A549 (cell line): ENCODE measurements at regions not wholly inside any gene's neighbourhood (a gene's known extent, or its start where the extent isn't known, plus 50 kb on each side); places are given as distances from the start of the nearest gene placed in this dataset.

Experiments
- ATAC-seq, 2 experiments: fragments of 200-7000 bp in 1 of 2; fragments of >200 bp in 1 of 2; cut with Nextera tagmentation in 1 of 2; cut with Tn5 transposase in 1 of 2; 3 replicates each; pipeline versions ENCODE4 v1.8.0 to v1.9.1; 2018 to 2020; ENCODE audit warnings: mild to moderate bottlenecking in 1 of 2, moderate library complexity in 1 of 2
- CTCF ChIA-PET: fragments of 300-600 bp; sonication (Branson Sonifier 250); formaldehyde crosslinking; extraction: SDS; loops from one replicate; lab custom pipeline; 2021; ENCODE audit warnings: antibody characterized with exemption, inconsistent platforms; lab: Yijun Ruan, JAX
- POLR2A ChIA-PET: fragments of 350-600 bp; formaldehyde crosslinking; extraction: SDS; loops from one replicate; lab custom pipeline; 2021; ENCODE audit warnings: antibody characterized with exemption, inconsistent platforms; lab: Yijun Ruan, JAX
- DNase-seq, 2 experiments: peaks; one replicate each; pipeline versions ENCODE4 v3.0.0 to v3.0.0-alpha.2; 2011 to 2016; ENCODE audit warnings: low read depth in 1 of 2, low spot score in 1 of 2
- FAIRE-seq: peaks from 2 replicates; lab custom pipeline; 2011; peaks lifted over from hg19 to GRCh38; lab: Jason Lieb, UNC
- H3K27ac ChIP-seq, 2 experiments: fragments of >200 bp; sonication (Bioruptor Twin); formaldehyde crosslinking; 3 replicates each; pipeline ENCODE4 v1.5.1; 2016 to 2017
- H3K4me1 ChIP-seq: fragments of >200 bp; sonication (Bioruptor Twin); formaldehyde crosslinking; 3 replicates; pipeline ENCODE4 v1.6.1; 2016
- H3K4me2 ChIP-seq: fragments of >200 bp; sonication (Bioruptor Twin); formaldehyde crosslinking; 3 replicates; pipeline ENCODE4 v1.6.1; 2016
- H3K4me3 ChIP-seq: fragments of >200 bp; sonication (Bioruptor Twin); formaldehyde crosslinking; 3 replicates; pipeline ENCODE4 v1.5.1; 2016
- H3K9me3 ChIP-seq: fragments of >200 bp; sonication (Bioruptor Twin); formaldehyde crosslinking; 3 replicates; pipeline ENCODE4 v1.6.1; 2016
- BCL3 ChIP-seq: fragments of >200 bp; sonication (Bioruptor Twin); formaldehyde crosslinking; IDR thresholded peaks from 3 replicates; pipeline ENCODE4 v1.6.1; 2016
- BHLHE40 ChIP-seq: IDR thresholded peaks from 2 replicates; pipeline ENCODE4 v1.6.1; 2012; ENCODE audit warnings: low read depth, low read length, inconsistent platforms
- CBX8 ChIP-seq: fragments of 200-600 bp; sonication (generic); IDR thresholded peaks from 2 replicates; pipeline ENCODE4 v1.6.1; 2016
- CTCF ChIP-seq: fragments of >200 bp; sonication (Bioruptor Twin); formaldehyde crosslinking; IDR thresholded peaks from 3 replicates; pipeline ENCODE4 v1.5.1; 2016
- EHF ChIP-seq: fragments of 250-450 bp; sonication (Bioruptor Pico); IDR thresholded peaks from 2 replicates; pipeline ENCODE4 v1.5.0; 2020; ENCODE audit warnings: mild to moderate bottlenecking
- EHMT2 ChIP-seq: fragments of 200-600 bp; sonication (generic); IDR thresholded peaks from 2 replicates; pipeline ENCODE4 v1.6.1; 2016; ENCODE audit warnings: antibody characterized with exemption, low read depth, mild to moderate bottlenecking, moderate library complexity
- FOXS1 ChIP-seq: fragments of 250-450 bp; sonication (Bioruptor Pico); IDR thresholded peaks from 2 replicates; pipeline ENCODE4 v1.5.0; 2020; ENCODE audit warnings: mild to moderate bottlenecking, moderate library complexity
- GATA3 ChIP-seq: IDR thresholded peaks from 2 replicates; pipeline ENCODE4 v1.6.1; 2012; ENCODE audit warnings: borderline replicate concordance
- HES2 ChIP-seq: fragments of >200 bp; sonication (Bioruptor Twin); formaldehyde crosslinking; IDR thresholded peaks from 2 replicates; pipeline ENCODE4 v1.6.1; 2016
- HEYL ChIP-seq: fragments of 250-450 bp; sonication (Bioruptor Pico); IDR thresholded peaks from 2 replicates; pipeline ENCODE4 v1.8.0; 2021; ENCODE audit warnings: mild to moderate bottlenecking, moderate library complexity
- KDM5A ChIP-seq: fragments of 200-600 bp; sonication (generic); IDR thresholded peaks from 2 replicates; pipeline ENCODE4 v1.6.1; 2016; ENCODE audit warnings: antibody characterized with exemption, mild to moderate bottlenecking
- MAX ChIP-seq: IDR thresholded peaks from 2 replicates; pipeline ENCODE4 v1.6.1; 2012
- MAZ ChIP-seq: fragments of 150-350 bp; IDR thresholded peaks from 2 replicates; pipeline ENCODE4 v1.6.1; 2014; ENCODE audit warnings: antibody characterized with exemption, low read depth, low read length, borderline replicate concordance
- POLR2AphosphoS2 ChIP-seq: conservative IDR thresholded peaks from 2 replicates; pipeline ENCODE4 v1.6.1; 2012; ENCODE audit warnings: low read length, improper control_type of control experiment, inconsistent platforms
- RAD21 ChIP-seq, 2 experiments: fragments of >200 bp in 1 of 2; sonication (Bioruptor Twin) in 1 of 2; formaldehyde crosslinking in 1 of 2; IDR thresholded peaks in 1 of 2; conservative IDR thresholded peaks in 1 of 2; 2 replicates in 1 of 2; 3 replicates in 1 of 2; pipeline ENCODE4 v1.6.1; 2012 to 2018; ENCODE audit warnings: inconsistent platforms in 1 of 2
- RARB ChIP-seq: fragments of 250-450 bp; sonication (Bioruptor Pico); IDR thresholded peaks from 2 replicates; pipeline ENCODE4 v1.8.0; 2021; ENCODE audit warnings: mild to moderate bottlenecking, moderate library complexity
- RFX5 ChIP-seq: fragments of 450-650 bp; IDR thresholded peaks from 2 replicates; pipeline ENCODE4 v1.7.1; 2014; ENCODE audit warnings: antibody characterized with exemption, mild to moderate bottlenecking, moderate library complexity
- SMC3 ChIP-seq: fragments of >200 bp; sonication (Bioruptor Twin); formaldehyde crosslinking; IDR thresholded peaks from 3 replicates; pipeline ENCODE4 v1.6.1; 2018; ENCODE audit warnings: inconsistent platforms
- USF2 ChIP-seq: fragments of 450-650 bp; IDR thresholded peaks from 2 replicates; pipeline ENCODE4 v1.6.1; 2014; ENCODE audit warnings: antibody characterized with exemption
- ZFP36 ChIP-seq: fragments of 450-650 bp; IDR thresholded peaks from 2 replicates; pipeline ENCODE4 v1.6.1; 2014; ENCODE audit warnings: borderline replicate concordance; ENCODE audit not compliant: partially characterized antibody
- ZNF302 ChIP-seq: fragments of 250-450 bp; sonication (Bioruptor Pico); IDR thresholded peaks from 2 replicates; pipeline ENCODE4 v1.9.0; 2021; ENCODE audit warnings: inconsistent platforms, mild to moderate bottlenecking, moderate library complexity
- ZSCAN20 ChIP-seq: fragments of 250-450 bp; sonication (Bioruptor Pico); IDR thresholded peaks from 2 replicates; pipeline ENCODE4 v1.8.0; 2022; ENCODE audit warnings: mild to moderate bottlenecking, moderate library complexity
- WGBS: methylation state at CpG from one replicate; pipeline ENCODE4 v1.1.6; 2017; ENCODE audit errors: missing lambda C conversion rate; 5-methylcytosine and 5-hydroxymethylcytosine counted together

GRCh38 chr7:47183862-47184590 lies 397.9 kb downstream of the TNS3 start (continued):
- TF ChIP-seq RFX5, result no peak
- no peak for TF ChIP-seq HEYL (CRISPR knock-in tag)
- TF ChIP-seq ZNF302 (CRISPR knock-in tag), result no peak
- no peak for TF ChIP-seq HES2
- TF ChIP-seq MAX, result no peak
- no peak for TF ChIP-seq ZSCAN20 (CRISPR knock-in tag)
- no peak for TF ChIP-seq POLR2AphosphoS2

GRCh38 chr7:47181746-47182361 lies 400.1 kb downstream of the TNS3 start:
- H3K9me3 ChIP-seq, result peaks cover 8% of the 10 kb centered on the region
- no peak for ATAC-seq
- ChIA-PET CTCF (interaction anchor here (0.6 to 15.6 kb wide), 19 partner anchors 8 to 1328 kb away, joined by 3 to 242 read pairs (median 4); partner anchors contain the start of genes IGFBP1 and IGFBP3), POLR2A (no interaction called here)
- H3K4me1 ChIP-seq, result peaks cover 6% of the 10 kb centered on the region; the same call in 2 of the 3 replicates
- TF ChIP-seq RARB (CRISPR knock-in tag), result no peak
- TF ChIP-seq MAX, result no peak
- no peak for TF ChIP-seq EHF (CRISPR knock-in tag)
- TF ChIP-seq MAZ, result no peak
- TF ChIP-seq GATA3, result no peak
- TF ChIP-seq CBX8, result no peak
- no peak for TF ChIP-seq RAD21 (conservative IDR thresholded peaks at IDR 0.05 in 1 of 2, IDR thresholded peaks at IDR 0.05 in 1 of 2)
- no peak for TF ChIP-seq ZFP36
- TF ChIP-seq BHLHE40, result no peak
- no peak for TF ChIP-seq FOXS1 (CRISPR knock-in tag)
- TF ChIP-seq EHMT2, result no peak
- H3K4me3 ChIP-seq, result no peak overlapping the region
- WGBS, result 50% methylated on average over 4 of the region's 4 CpGs
- FAIRE-seq, result no peak
- H3K4me2 ChIP-seq, result no peak overlapping the region
- DNase-seq, result no peak
- no peak overlapping the region for H3K27ac ChIP-seq

- Histone ChIP-seq H3K27ac (no peak overlapping the region), H3K4me2 (no peak overlapping the region), H3K9me3 (peaks cover 14% of the 10 kb centered on the region), H3K4me3 (no peak overlapping the region), H3K4me1 (peaks cover 6% of the 10 kb centered on the region; the same call in 2 of the 3 replicates)
- CTCF ChIA-PET, result interaction anchor here (0.6 to 15.6 kb wide), 28 partner anchors 8 to 1530 kb away, joined by 3 to 242 read pairs (median 4); partner anchors contain the start of genes IGFBP1 and IGFBP3
- WGBS, result 41% methylated on average over 3 of the region's 3 CpGs
- TF ChIP-seq RAD21 (conservative IDR thresholded peaks at IDR 0.05 in 1 of 2, IDR thresholded peaks at IDR 0.05 in 1 of 2) (0 out of 5 replicates have a peak, but pooled peaks of 1 of the 2 experiments have one; percentile 6), KDM5A (no peak)
- ATAC-seq, result peak in 1 of 2 experiments; percentile 59; a peak in 3 of 6 replicates
- FAIRE-seq, result no peak
- no peak for DNase-seq
- POLR2A ChIA-PET, result no interaction called here
These were observed 401.4 kb downstream of the TNS3 start for GRCh38 chr7:47180516-47180826.

GRCh38 chr7:47179812-47180515 lies 401.9 kb downstream of the TNS3 start:
- ChIA-PET POLR2A (no interaction called here), CTCF (interaction anchor here (0.6 to 15.6 kb wide), 27 partner anchors 8 to 1530 kb away, joined by 3 to 242 read pairs (median 4); partner anchors contain the start of genes IGFBP1 and IGFBP3)
- Histone ChIP-seq H3K27ac (peak overlapping the region; percentile 32 to 72; a peak in 5 of 6 replicates), H3K4me2 (peak overlapping the region; percentile 10; the same call in 1 of the 3 replicates), H3K9me3 (peaks cover 19% of the 10 kb centered on the region), H3K4me1 (peaks cover 6% of the 10 kb centered on the region; the same call in 2 of the 3 replicates), H3K4me3 (no peak overlapping the region)
- ATAC-seq, result peak; percentile 89 to 96
- peak; percentile 96 for TF ChIP-seq CTCF
- no peak for TF ChIP-seq BCL3
- peak; percentile 94 for TF ChIP-seq SMC3
- no peak for TF ChIP-seq USF2
- TF ChIP-seq RAD21 (conservative IDR thresholded peaks at IDR 0.05 in 1 of 2, IDR thresholded peaks at IDR 0.05 in 1 of 2), result peak; percentile 96
- peak; percentile 55 to 66 for DNase-seq
- no peak for FAIRE-seq
- WGBS, result 51% methylated on average over 8 of the region's 8 CpGs
